Endothelial cell of umbilical vein (primary cell): ENCODE measurements at regions not wholly inside any gene's neighbourhood (a gene's known extent, or its start where the extent isn't known, plus 50 kb on each side); places are given as distances from the start of the nearest gene placed in this dataset.

Experiments
- BruUV-seq: library from RNA; stranded (reverse); fragments of 400-500 nt; replicated peaks from 2 replicates; lab custom pipeline; 2021; lab: Mats Ljungman, UMichigan
- CTCF ChIA-PET: fragments of 300-600, 350-600 bp; sonication (Branson Sonifier 250); formaldehyde crosslinking; loops from one replicate; lab custom pipeline; 2021; ENCODE audit warnings: antibody characterized with exemption, inconsistent platforms; lab: Charles Lee
- POLR2A ChIA-PET: fragments of 300-600, 350-600 bp; sonication (Branson Sonifier 250); formaldehyde crosslinking; loops from one replicate; lab custom pipeline; 2021; ENCODE audit warnings: antibody characterized with exemption, inconsistent platforms; lab: Charles Lee
- DNase-seq: peaks from one replicate; pipeline ENCODE4 v3.0.0-alpha.2; 2011; ENCODE audit warnings: low read depth, low spot score
- FAIRE-seq: peaks from 2 replicates; lab custom pipeline; 2011; peaks lifted over from hg19 to GRCh38; lab: Jason Lieb, UNC
- H2AFZ ChIP-seq: 2 replicates; pipeline ENCODE4 v1.6.0; 2012; ENCODE audit warnings: low read depth, low read length, control low read depth, inconsistent platforms
- H3K27ac ChIP-seq: 2 replicates; pipeline ENCODE4 v1.5.1; 2011; ENCODE audit warnings: low read depth, mild to moderate bottlenecking, control low read depth, low read length, moderate library complexity; ENCODE audit not compliant: insufficient read depth
- H3K27me3 ChIP-seq, 2 experiments: 2 replicates each; pipeline versions ENCODE4 v1.6.0 to v1.6.1; 2011; ENCODE audit warnings: low read length in 2 of 2, mixed read lengths in 1 of 2; ENCODE audit not compliant: control insufficient read depth in 2 of 2, insufficient read depth in 2 of 2
- H3K36me3 ChIP-seq, 2 experiments: 2 replicates in 1 of 2; 3 replicates in 1 of 2; pipeline ENCODE4 v1.5.1; 2011; ENCODE audit warnings: low read length in 2 of 2, mild to moderate bottlenecking in 1 of 2, moderate library complexity in 1 of 2; ENCODE audit not compliant: control insufficient read depth in 2 of 2, insufficient read depth in 2 of 2; ENCODE audit errors: extremely low read depth in 1 of 2
- H3K4me1 ChIP-seq: 3 replicates; pipeline ENCODE4 v1.5.1; 2011; ENCODE audit warnings: mild to moderate bottlenecking, low read length; ENCODE audit not compliant: control insufficient read depth, insufficient read depth; ENCODE audit errors: extremely low read depth
- H3K4me2 ChIP-seq: 2 replicates; pipeline ENCODE4 v1.6.1; 2011; ENCODE audit warnings: low read length, control low read depth, mixed read lengths; ENCODE audit not compliant: insufficient read depth
- H3K4me3 ChIP-seq, 3 experiments: fragments of 200-600 bp in 1 of 3; sonication (generic), shearing (Covaris generic) in 1 of 3; replicated peaks in 1 of 3; 2 replicates each; pipeline ENCODE4 v1.5.1; 2011 to 2016; ENCODE audit warnings: control low read depth in 3 of 3, low read length in 3 of 3, mild to moderate bottlenecking in 2 of 3, inconsistent platforms in 1 of 3, low read depth in 1 of 3, moderate library complexity in 1 of 3; ENCODE audit not compliant: insufficient read depth in 1 of 3
- H3K79me2 ChIP-seq: 2 replicates; pipeline ENCODE4 v1.6.0; 2012; ENCODE audit warnings: low read length, inconsistent platforms; ENCODE audit not compliant: control insufficient read depth, insufficient read depth
- H3K9ac ChIP-seq: replicated peaks from 2 replicates; pipeline ENCODE3; 2011; ENCODE audit warnings: low read length, control low read depth; ENCODE audit not compliant: insufficient read depth; ENCODE audit errors: extremely low read depth
- H3K9me1 ChIP-seq: replicated peaks from 3 replicates; pipeline ENCODE4 v1.6.0; 2011; ENCODE audit warnings: mild to moderate bottlenecking, low read length; ENCODE audit not compliant: control insufficient read depth, insufficient read depth; ENCODE audit errors: extremely low read depth
- H3K9me3 ChIP-seq: replicated peaks from 2 replicates; pipeline ENCODE4 v1.5.1; 2012; ENCODE audit warnings: low read length, inconsistent platforms; ENCODE audit not compliant: control insufficient read depth, insufficient read depth
- H4K20me1 ChIP-seq: replicated peaks from 2 replicates; pipeline ENCODE3; 2011; ENCODE audit warnings: mild to moderate bottlenecking, low read length; ENCODE audit not compliant: control insufficient read depth, insufficient read depth; ENCODE audit errors: extremely low read depth
- EZH2 ChIP-seq: IDR thresholded peaks from 2 replicates; pipeline ENCODE4 v1.6.1; 2012; ENCODE audit warnings: borderline replicate concordance, low read depth, mild to moderate bottlenecking, moderate library complexity, low read length, inconsistent platforms; ENCODE audit not compliant: severe bottlenecking
- FOS ChIP-seq: IDR thresholded peaks from 2 replicates; pipeline ENCODE4 v1.6.1; 2011; ENCODE audit warnings: mild to moderate bottlenecking, low read length, moderate library complexity, borderline replicate concordance; ENCODE audit not compliant: insufficient read depth
- GATA2 ChIP-seq: IDR thresholded peaks from 2 replicates; pipeline ENCODE4 v1.7.0; 2011; ENCODE audit warnings: low read depth, mild to moderate bottlenecking, moderate library complexity, mixed read lengths, low read length; ENCODE audit not compliant: insufficient read length, insufficient read depth
- JUN ChIP-seq: IDR thresholded peaks from 2 replicates; pipeline ENCODE4 v1.6.1; 2011; ENCODE audit warnings: borderline replicate concordance, low read depth; ENCODE audit not compliant: insufficient read length, insufficient read depth
- MYC ChIP-seq: IDR thresholded peaks from one replicate; pipeline ENCODE4 v1.6.1; 2011; ENCODE audit warnings: mild to moderate bottlenecking, low read depth, low read length
- POLR2A ChIP-seq: IDR thresholded peaks from 2 replicates; pipeline ENCODE4 v1.6.1; 2012; ENCODE audit warnings: low read depth, mild to moderate bottlenecking, control low read depth, low read length
- POLR2AphosphoS5 ChIP-seq: IDR thresholded peaks from 2 replicates; pipeline ENCODE4 v1.6.1; 2012; ENCODE audit warnings: low read depth, mild to moderate bottlenecking, control low read depth, low read length, moderate library complexity; ENCODE audit not compliant: insufficient read depth
- dilution Hi-C: fragments of 300-500 bp; cut with MboI; formaldehyde crosslinking; loops from one replicate; pipeline ENCODE4 v1.15.0; 2019; ENCODE audit warnings: low sequenced_read_pairs; ENCODE audit not compliant: extremely low pct_ligation_motif_present
- intact Hi-C: fragments of 100-400 bp; cut with micrococcal nuclease; formaldehyde crosslinking; loops from one replicate; pipeline ENCODE4 v1.10.0; 2022
- TF ChIP-seq, protein P1 (sequence below): IDR thresholded peaks from 2 replicates; pipeline ENCODE4 v1.6.1; 2011; ENCODE audit not compliant: insufficient read depth, insufficient read length
- TF ChIP-seq, protein P2 (sequence below), 2 donors: IDR thresholded peaks; 1 replicate in 1 of 2; 2 replicates in 1 of 2; pipeline ENCODE4 v1.5.1; 2011; ENCODE audit warnings: low read length in 2 of 2, mild to moderate bottlenecking in 2 of 2, moderate library complexity in 2 of 2, control low read depth in 1 of 2, inconsistent platforms in 1 of 2, low read depth in 1 of 2; ENCODE audit not compliant: insufficient read depth in 1 of 2; ENCODE audit errors: extremely low read depth in 1 of 2

DNA sequence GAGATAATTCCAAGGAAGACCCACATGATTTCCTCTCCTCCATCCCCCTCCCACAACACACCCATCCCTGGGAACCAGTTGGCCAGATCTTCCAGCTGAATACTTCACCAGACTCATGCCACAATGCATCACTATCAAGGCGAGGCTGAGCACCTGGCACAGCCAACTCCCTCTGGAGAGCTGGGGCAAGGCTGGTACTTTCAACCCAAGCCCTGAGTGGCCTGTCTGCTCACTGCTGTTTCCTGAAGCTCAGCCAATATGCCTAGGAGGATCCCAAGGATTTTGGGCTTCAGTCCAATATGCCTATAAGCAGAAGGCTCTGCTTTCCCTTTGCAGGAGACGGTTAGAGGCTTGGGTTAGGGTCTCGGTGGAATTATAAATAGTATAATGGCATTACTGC lies 90.9 kb upstream of the NEO1 start:
- no peaks in the 10 kb centered on the region for H3K9me3 ChIP-seq
- no peak overlapping the region for H2AFZ ChIP-seq
- H3K27me3 ChIP-seq, result no peaks in the 10 kb centered on the region
- CTCF ChIA-PET, result no interaction called here
- no peaks in the 10 kb centered on the region for H3K79me2 ChIP-seq
- FAIRE-seq (no peak), DNase-seq (no peak)
- intact Hi-C loops, result no loop called here
- dilution Hi-C loops, result no loop called here
- H3K9ac ChIP-seq, result no peak overlapping the region
- H3K4me3 ChIP-seq, result no peak overlapping the region
- no peaks in the 10 kb centered on the region for H3K9me1 ChIP-seq
- TF ChIP-seq GATA2 (no peak), JUN (no peak), EZH2 (no peak), FOS (no peak), POLR2AphosphoS5 (no peak), MYC (no peak), POLR2A (no peak)
- TF ChIP-seq, protein P1, sequence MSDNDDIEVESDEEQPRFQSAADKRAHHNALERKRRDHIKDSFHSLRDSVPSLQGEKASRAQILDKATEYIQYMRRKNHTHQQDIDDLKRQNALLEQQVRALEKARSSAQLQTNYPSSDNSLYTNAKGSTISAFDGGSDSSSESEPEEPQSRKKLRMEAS, result no peak
- TF ChIP-seq, protein P2, sequence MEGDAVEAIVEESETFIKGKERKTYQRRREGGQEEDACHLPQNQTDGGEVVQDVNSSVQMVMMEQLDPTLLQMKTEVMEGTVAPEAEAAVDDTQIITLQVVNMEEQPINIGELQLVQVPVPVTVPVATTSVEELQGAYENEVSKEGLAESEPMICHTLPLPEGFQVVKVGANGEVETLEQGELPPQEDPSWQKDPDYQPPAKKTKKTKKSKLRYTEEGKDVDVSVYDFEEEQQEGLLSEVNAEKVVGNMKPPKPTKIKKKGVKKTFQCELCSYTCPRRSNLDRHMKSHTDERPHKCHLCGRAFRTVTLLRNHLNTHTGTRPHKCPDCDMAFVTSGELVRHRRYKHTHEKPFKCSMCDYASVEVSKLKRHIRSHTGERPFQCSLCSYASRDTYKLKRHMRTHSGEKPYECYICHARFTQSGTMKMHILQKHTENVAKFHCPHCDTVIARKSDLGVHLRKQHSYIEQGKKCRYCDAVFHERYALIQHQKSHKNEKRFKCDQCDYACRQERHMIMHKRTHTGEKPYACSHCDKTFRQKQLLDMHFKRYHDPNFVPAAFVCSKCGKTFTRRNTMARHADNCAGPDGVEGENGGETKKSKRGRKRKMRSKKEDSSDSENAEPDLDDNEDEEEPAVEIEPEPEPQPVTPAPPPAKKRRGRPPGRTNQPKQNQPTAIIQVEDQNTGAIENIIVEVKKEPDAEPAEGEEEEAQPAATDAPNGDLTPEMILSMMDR (IDR thresholded peaks at IDR 0.05; ENCODE audit: extremely low read depth in 1 of 2, insufficient read depth in 1 of 2, low read depth in 1 of 2, low read length in 2 of 2), result no peak
- BruUV-seq, result no TSS peak
- no peaks in the 10 kb centered on the region for H4K20me1 ChIP-seq
- H3K4me2 ChIP-seq, result no peak overlapping the region
- POLR2A ChIA-PET, result no interaction called here
- no peaks in the 10 kb centered on the region for H3K36me3 ChIP-seq
- H3K27ac ChIP-seq, result no peak overlapping the region
- no peaks in the 10 kb centered on the region for H3K4me1 ChIP-seq
